ENCODE measurements at regions not wholly inside any gene's neighbourhood (a gene's known extent, or its start where the extent isn't known, plus 50 kb on each side); places are given as distances from the start of the nearest gene placed in this dataset.

- Histone ChIP-seq H2BK120ac (ENCODE audit: low read depth, low read length) (no peak overlapping the region), H4K8ac (ENCODE audit: low read depth, low read length) (no peak overlapping the region), H2BK15ac (ENCODE audit: low read length) (no peak overlapping the region), H3K4me2 (ENCODE audit: insufficient read depth, low read length, poor library complexity, severe bottlenecking) (no peak overlapping the region), H3K4me3 (ENCODE audit: low read length in 2 of 2) (no peak overlapping the region), H3K27ac (replicated peaks; ENCODE audit: low read length) (no peak overlapping the region), H3K36me3 (replicated peaks in 1 of 2; ENCODE audit: control insufficient read depth in 2 of 2, insufficient read depth in 2 of 2, low read length in 2 of 2) (no peaks in the 10 kb centered on the region), H3K79me1 (ENCODE audit: low read depth, low read length) (no peaks in the 10 kb centered on the region), H2AFZ (ENCODE audit: low read length) (no peak overlapping the region), H3K4ac (ENCODE audit: low read length) (no peak overlapping the region), H3K4me1 (ENCODE audit: control insufficient read depth in 2 of 2, insufficient read depth in 1 of 2, low read depth in 1 of 2, low read length in 2 of 2) (no peaks in the 10 kb centered on the region), H2BK12ac (ENCODE audit: low read length) (no peak overlapping the region), H3K27me3 (ENCODE audit: control insufficient read depth in 3 of 3, insufficient read depth in 3 of 3, low read depth in 1 of 3, low read length in 3 of 3) (no peaks in the 10 kb centered on the region), H4K91ac (ENCODE audit: low read depth, low read length, poor library complexity) (no peak overlapping the region), H3K18ac (ENCODE audit: low read length) (no peak overlapping the region), H3K9me3 (replicated peaks in 1 of 2; ENCODE audit: control insufficient read depth in 2 of 2, insufficient read depth in 1 of 2, low read depth in 1 of 2, low read length in 2 of 2) (no peaks in the 10 kb centered on the region), H3K23ac (ENCODE audit: low read depth, low read length, poor library complexity) (no peak overlapping the region), H3K9ac (ENCODE audit: low read depth, low read length, poor library complexity) (no peak overlapping the region), H2BK5ac (ENCODE audit: low read length) (no peak overlapping the region), H2AK5ac (ENCODE audit: low read depth, low read length) (no peak overlapping the region), H3K14ac (ENCODE audit: low read length) (no peak overlapping the region)
- no peak for DNase-seq (ENCODE audit: low spot score)
- WGBS, 2 donors (ENCODE audit: extremely low coverage in 2 of 2, insufficient read length in 2 of 2, insufficient replicate concordance in 1 of 2), result no CpG with 5 or more reads among the region's 1 CpG
Observed at GRCh38 chr4:178412455-178412854, 970.2 kb upstream of the AGA start.

- Histone ChIP-seq H3K27ac (replicated peaks; ENCODE audit: low read length) (no peak overlapping the region), H3K9me3 (replicated peaks in 1 of 2; ENCODE audit: control insufficient read depth in 2 of 2, insufficient read depth in 1 of 2, low read depth in 1 of 2, low read length in 2 of 2) (no peaks in the 10 kb centered on the region), H3K9ac (ENCODE audit: low read depth, low read length, poor library complexity) (no peak overlapping the region), H4K91ac (ENCODE audit: low read depth, low read length, poor library complexity) (no peak overlapping the region), H2AK5ac (ENCODE audit: low read depth, low read length) (no peak overlapping the region), H2BK120ac (ENCODE audit: low read depth, low read length) (no peak overlapping the region), H3K4me2 (ENCODE audit: insufficient read depth, low read length, poor library complexity, severe bottlenecking) (no peak overlapping the region), H3K4me3 (ENCODE audit: low read length in 2 of 2) (no peak overlapping the region), H2AFZ (ENCODE audit: low read length) (no peak overlapping the region), H4K8ac (ENCODE audit: low read depth, low read length) (no peak overlapping the region), H3K27me3 (ENCODE audit: control insufficient read depth in 3 of 3, insufficient read depth in 3 of 3, low read depth in 1 of 3, low read length in 3 of 3) (no peaks in the 10 kb centered on the region), H3K4ac (ENCODE audit: low read length) (no peak overlapping the region), H3K18ac (ENCODE audit: low read length) (no peak overlapping the region), H3K4me1 (ENCODE audit: control insufficient read depth in 2 of 2, insufficient read depth in 1 of 2, low read depth in 1 of 2, low read length in 2 of 2) (no peaks in the 10 kb centered on the region), H3K36me3 (replicated peaks in 1 of 2; ENCODE audit: control insufficient read depth in 2 of 2, insufficient read depth in 2 of 2, low read length in 2 of 2) (no peaks in the 10 kb centered on the region), H2BK5ac (ENCODE audit: low read length) (no peak overlapping the region), H3K23ac (ENCODE audit: low read depth, low read length, poor library complexity) (no peak overlapping the region), H3K14ac (ENCODE audit: low read length) (no peak overlapping the region), H3K79me1 (ENCODE audit: low read depth, low read length) (no peaks in the 10 kb centered on the region), H2BK15ac (ENCODE audit: low read length) (no peak overlapping the region), H2BK12ac (ENCODE audit: low read length) (no peak overlapping the region)
- no CpG with 5 or more reads among the region's 4 CpGs for WGBS, 2 donors (ENCODE audit: extremely low coverage in 2 of 2, insufficient read length in 2 of 2, insufficient replicate concordance in 1 of 2)
- no peak for DNase-seq (ENCODE audit: low spot score)
Observed at GRCh38 chr4:178414042-178414441, 971.8 kb upstream of the AGA start.

- Histone ChIP-seq H2AK5ac (ENCODE audit: low read depth, low read length) (no peak overlapping the region), H3K14ac (ENCODE audit: low read length) (no peak overlapping the region), H3K4me2 (ENCODE audit: insufficient read depth, low read length, poor library complexity, severe bottlenecking) (no peak overlapping the region), H4K8ac (ENCODE audit: low read depth, low read length) (no peak overlapping the region), H3K4ac (ENCODE audit: low read length) (no peak overlapping the region), H2AFZ (ENCODE audit: low read length) (no peak overlapping the region), H3K23ac (ENCODE audit: low read depth, low read length, poor library complexity) (no peak overlapping the region), H2BK120ac (ENCODE audit: low read depth, low read length) (no peak overlapping the region), H2BK12ac (ENCODE audit: low read length) (no peak overlapping the region), H3K36me3 (replicated peaks in 1 of 2; ENCODE audit: control insufficient read depth in 2 of 2, insufficient read depth in 2 of 2, low read length in 2 of 2) (no peaks in the 10 kb centered on the region), H2BK15ac (ENCODE audit: low read length) (no peak overlapping the region), H3K4me3 (ENCODE audit: low read length in 2 of 2) (no peak overlapping the region), H3K27ac (replicated peaks; ENCODE audit: low read length) (no peak overlapping the region), H3K27me3 (ENCODE audit: control insufficient read depth in 3 of 3, insufficient read depth in 3 of 3, low read depth in 1 of 3, low read length in 3 of 3) (no peaks in the 10 kb centered on the region), H3K4me1 (ENCODE audit: control insufficient read depth in 2 of 2, insufficient read depth in 1 of 2, low read depth in 1 of 2, low read length in 2 of 2) (no peaks in the 10 kb centered on the region), H3K9me3 (replicated peaks in 1 of 2; ENCODE audit: control insufficient read depth in 2 of 2, insufficient read depth in 1 of 2, low read depth in 1 of 2, low read length in 2 of 2) (no peaks in the 10 kb centered on the region), H2BK5ac (ENCODE audit: low read length) (no peak overlapping the region), H3K18ac (ENCODE audit: low read length) (no peak overlapping the region), H4K91ac (ENCODE audit: low read depth, low read length, poor library complexity) (no peak overlapping the region), H3K79me1 (ENCODE audit: low read depth, low read length) (no peaks in the 10 kb centered on the region), H3K9ac (ENCODE audit: low read depth, low read length, poor library complexity) (no peak overlapping the region)
- no peak for DNase-seq (ENCODE audit: low spot score)
- no CpG with 5 or more reads among the region's 18 CpGs for WGBS, 2 donors (ENCODE audit: extremely low coverage in 2 of 2, insufficient read length in 2 of 2, insufficient replicate concordance in 1 of 2)
Observed at GRCh38 chr4:178414881-178415446, 972.7 kb upstream of the AGA start.

- WGBS, 2 donors (ENCODE audit: extremely low coverage in 2 of 2, insufficient read length in 2 of 2, insufficient replicate concordance in 1 of 2), result no CpG with 5 or more reads among the region's 14 CpGs
- Histone ChIP-seq H2BK120ac (ENCODE audit: low read depth, low read length) (no peak overlapping the region), H3K4me1 (ENCODE audit: control insufficient read depth in 2 of 2, insufficient read depth in 1 of 2, low read depth in 1 of 2, low read length in 2 of 2) (no peaks in the 10 kb centered on the region), H3K36me3 (replicated peaks in 1 of 2; ENCODE audit: control insufficient read depth in 2 of 2, insufficient read depth in 2 of 2, low read length in 2 of 2) (no peaks in the 10 kb centered on the region), H2BK5ac (ENCODE audit: low read length) (no peak overlapping the region), H3K18ac (ENCODE audit: low read length) (no peak overlapping the region), H4K8ac (ENCODE audit: low read depth, low read length) (no peak overlapping the region), H3K9ac (ENCODE audit: low read depth, low read length, poor library complexity) (no peak overlapping the region), H3K9me3 (replicated peaks in 1 of 2; ENCODE audit: control insufficient read depth in 2 of 2, insufficient read depth in 1 of 2, low read depth in 1 of 2, low read length in 2 of 2) (no peaks in the 10 kb centered on the region), H3K23ac (ENCODE audit: low read depth, low read length, poor library complexity) (no peak overlapping the region), H3K79me1 (ENCODE audit: low read depth, low read length) (no peaks in the 10 kb centered on the region), H2AFZ (ENCODE audit: low read length) (no peak overlapping the region), H3K4me2 (ENCODE audit: insufficient read depth, low read length, poor library complexity, severe bottlenecking) (no peak overlapping the region), H2BK12ac (ENCODE audit: low read length) (no peak overlapping the region), H3K27ac (replicated peaks; ENCODE audit: low read length) (no peak overlapping the region), H3K27me3 (ENCODE audit: control insufficient read depth in 3 of 3, insufficient read depth in 3 of 3, low read depth in 1 of 3, low read length in 3 of 3) (no peaks in the 10 kb centered on the region), H2BK15ac (ENCODE audit: low read length) (no peak overlapping the region), H3K4ac (ENCODE audit: low read length) (no peak overlapping the region), H4K91ac (ENCODE audit: low read depth, low read length, poor library complexity) (no peak overlapping the region), H3K14ac (ENCODE audit: low read length) (peak overlapping the region; percentile 31), H2AK5ac (ENCODE audit: low read depth, low read length) (no peak overlapping the region), H3K4me3 (ENCODE audit: low read length in 2 of 2) (no peak overlapping the region)
- no peak for DNase-seq (ENCODE audit: low spot score)
Observed at GRCh38 chr4:178415925-178416324, 973.7 kb upstream of the AGA start.

All from neuronal stem cell (in vitro differentiated cells).